ENCODE measurements at regions not wholly inside any gene's neighbourhood (a gene's known extent, or its start where the extent isn't known, plus 50 kb on each side); places are given as distances from the start of the nearest gene placed in this dataset.

DNA sequence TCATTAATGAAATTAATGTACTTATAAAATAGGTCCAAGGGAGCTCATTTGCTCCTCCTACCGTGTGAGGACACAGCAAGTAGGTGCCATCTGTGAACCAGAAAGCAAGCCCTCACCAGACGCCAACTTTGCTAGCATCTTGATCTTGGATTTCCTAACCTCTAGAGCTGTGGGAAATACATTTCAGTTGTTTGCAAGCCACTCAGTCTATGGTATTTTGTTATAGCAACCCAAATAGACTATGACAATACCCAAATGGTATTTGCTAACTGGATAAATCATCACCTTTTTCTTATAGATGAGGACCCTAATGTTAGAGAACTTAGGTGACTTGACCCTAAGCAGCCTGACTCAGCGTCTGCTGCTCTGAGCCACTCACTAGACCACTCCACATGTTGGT lies 379.6 kb downstream of the HRH4 start:
- Mint-ChIP-seq H3K4me3 (no peak overlapping the region), H3K9me3 (ENCODE audit: low read depth) (no peaks in the 10 kb centered on the region), H3K4me1 (ENCODE audit: low read depth) (no peaks in the 10 kb centered on the region), H3K36me3 (no peaks in the 10 kb centered on the region), H3K27ac (no peak overlapping the region), H3K27me3 (no peaks in the 10 kb centered on the region)

DNA sequence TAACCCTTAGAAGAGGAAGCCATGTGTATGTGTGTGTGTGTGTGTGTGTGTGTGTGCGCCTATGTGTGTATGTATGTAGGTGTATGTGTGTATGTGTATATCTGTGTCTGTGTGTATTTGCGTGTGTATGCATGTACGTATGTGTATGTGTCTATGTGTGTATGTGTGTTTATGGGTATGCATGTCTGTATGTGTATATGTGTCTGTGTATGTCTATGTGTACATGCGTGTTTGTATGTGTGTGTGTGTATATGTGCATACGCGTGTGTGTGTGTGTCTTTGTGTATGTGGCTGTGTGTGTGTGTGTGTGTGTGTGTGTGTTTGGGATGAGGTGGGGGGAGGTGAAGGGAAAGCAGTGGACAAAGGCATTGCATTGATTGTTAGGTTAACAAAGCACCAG lies 380.2 kb downstream of the HRH4 start:
- no peaks in the 10 kb centered on the region for H3K9me3 Mint-ChIP-seq (ENCODE audit: low read depth)
- no peaks in the 10 kb centered on the region for H3K36me3 Mint-ChIP-seq
- no peak overlapping the region for H3K27ac Mint-ChIP-seq
- no peaks in the 10 kb centered on the region for H3K27me3 Mint-ChIP-seq
- no peak overlapping the region for H3K4me3 Mint-ChIP-seq
- H3K4me1 Mint-ChIP-seq (ENCODE audit: low read depth), result no peaks in the 10 kb centered on the region

DNA sequence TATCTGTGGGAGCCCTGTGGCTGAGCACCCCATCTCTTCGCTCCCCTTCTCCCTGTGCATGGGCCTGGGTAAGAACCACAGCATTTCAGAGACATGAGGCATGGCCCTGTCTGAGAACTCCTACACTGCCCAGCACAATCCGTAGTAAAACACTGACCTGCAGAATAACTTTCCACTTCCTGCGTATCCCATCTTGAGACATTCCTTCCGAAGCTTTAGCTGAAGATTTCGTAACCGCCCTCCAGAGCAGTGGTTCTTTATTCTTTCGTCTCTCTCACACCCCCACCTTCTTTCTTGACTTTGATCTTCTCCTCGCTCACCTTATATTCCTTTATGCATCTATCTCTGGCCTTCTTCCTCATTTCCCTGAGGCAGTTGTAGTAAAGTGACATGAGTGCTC lies 381.1 kb downstream of the HRH4 start:
- Mint-ChIP-seq H3K36me3 (no peaks in the 10 kb centered on the region), H3K27me3 (no peaks in the 10 kb centered on the region), H3K27ac (no peak overlapping the region), H3K4me1 (ENCODE audit: low read depth) (no peaks in the 10 kb centered on the region), H3K4me3 (no peak overlapping the region), H3K9me3 (ENCODE audit: low read depth) (no peaks in the 10 kb centered on the region)

DNA sequence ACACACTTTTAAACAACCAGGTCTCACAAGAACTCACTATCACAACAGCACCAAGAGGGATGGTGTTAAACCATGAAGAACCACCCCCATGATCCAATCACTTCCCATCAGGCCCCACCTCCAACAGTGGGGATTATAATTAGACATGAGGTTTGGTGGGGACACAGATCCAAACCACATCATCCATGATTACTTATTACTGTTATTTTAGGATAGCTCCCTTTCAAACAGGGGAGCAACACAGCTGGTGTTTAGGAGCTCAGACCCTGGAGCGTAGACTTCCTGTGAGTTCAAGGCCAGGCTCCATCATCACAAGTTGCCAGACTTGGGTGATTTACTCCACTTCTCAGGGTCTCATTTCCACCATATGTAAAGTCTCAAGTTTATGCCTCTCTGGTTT lies 382.7 kb downstream of the HRH4 start:
- Mint-ChIP-seq H3K36me3 (no peaks in the 10 kb centered on the region), H3K27me3 (no peaks in the 10 kb centered on the region)

DNA sequence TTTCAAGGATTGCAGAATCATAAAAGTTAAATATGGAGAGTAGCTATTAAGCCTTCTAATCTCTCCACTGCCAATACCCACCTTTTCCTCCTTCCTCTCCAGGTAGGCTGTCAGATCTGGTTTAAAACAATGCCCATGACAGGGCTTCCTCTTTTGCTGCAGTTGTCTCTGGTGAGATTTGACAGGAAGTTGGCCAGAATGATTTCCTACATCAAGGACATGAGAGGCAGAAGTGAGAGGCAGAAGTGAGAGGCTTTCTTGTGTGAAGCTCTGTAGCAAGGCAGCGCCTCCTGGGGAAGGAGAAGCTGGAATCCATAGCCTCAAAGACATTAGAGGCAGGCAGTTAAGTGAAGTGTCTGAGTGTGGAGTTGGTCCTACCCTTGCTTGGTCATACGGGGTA lies 385.7 kb downstream of the HRH4 start:
- Mint-ChIP-seq H3K36me3 (no peaks in the 10 kb centered on the region), H3K4me3 (no peak overlapping the region), H3K27ac (no peak overlapping the region), H3K9me3 (ENCODE audit: low read depth) (no peaks in the 10 kb centered on the region), H3K27me3 (no peaks in the 10 kb centered on the region), H3K4me1 (ENCODE audit: low read depth) (no peaks in the 10 kb centered on the region)

More for the DNA sequence above, 382.7 kb downstream of the HRH4 start:
- H3K27ac Mint-ChIP-seq, result no peak overlapping the region
- no peak overlapping the region for H3K4me3 Mint-ChIP-seq
- no peaks in the 10 kb centered on the region for H3K4me1 Mint-ChIP-seq (ENCODE audit: low read depth)
- no peaks in the 10 kb centered on the region for H3K9me3 Mint-ChIP-seq (ENCODE audit: low read depth)

DNA sequence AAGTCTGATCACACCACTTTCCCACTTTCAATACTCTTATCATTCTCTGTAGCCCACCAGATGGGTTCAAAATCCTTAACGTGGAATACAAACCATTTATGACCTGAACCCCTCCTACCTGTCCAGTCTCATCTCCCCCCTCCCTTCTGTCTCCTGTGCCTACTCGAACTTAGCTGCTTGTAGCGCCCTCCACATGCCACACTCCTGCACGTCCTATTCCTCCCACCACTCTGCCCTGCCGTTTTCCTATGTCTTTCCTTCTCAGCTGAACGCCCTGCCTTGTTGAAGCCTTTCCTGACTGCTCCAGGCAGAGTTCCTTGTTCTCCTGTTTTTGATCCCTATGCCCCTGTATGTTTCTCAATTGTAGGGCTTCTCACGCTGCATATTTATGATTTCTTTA lies 390.1 kb downstream of the HRH4 start:
- peaks cover 2% of the 10 kb centered on the region for H3K27me3 Mint-ChIP-seq
- no peaks in the 10 kb centered on the region for H3K36me3 Mint-ChIP-seq
- H3K9me3 Mint-ChIP-seq (ENCODE audit: low read depth), result no peaks in the 10 kb centered on the region
- no peaks in the 10 kb centered on the region for H3K4me1 Mint-ChIP-seq (ENCODE audit: low read depth)
- H3K4me3 Mint-ChIP-seq, result no peak overlapping the region
- no peak overlapping the region for H3K27ac Mint-ChIP-seq

DNA sequence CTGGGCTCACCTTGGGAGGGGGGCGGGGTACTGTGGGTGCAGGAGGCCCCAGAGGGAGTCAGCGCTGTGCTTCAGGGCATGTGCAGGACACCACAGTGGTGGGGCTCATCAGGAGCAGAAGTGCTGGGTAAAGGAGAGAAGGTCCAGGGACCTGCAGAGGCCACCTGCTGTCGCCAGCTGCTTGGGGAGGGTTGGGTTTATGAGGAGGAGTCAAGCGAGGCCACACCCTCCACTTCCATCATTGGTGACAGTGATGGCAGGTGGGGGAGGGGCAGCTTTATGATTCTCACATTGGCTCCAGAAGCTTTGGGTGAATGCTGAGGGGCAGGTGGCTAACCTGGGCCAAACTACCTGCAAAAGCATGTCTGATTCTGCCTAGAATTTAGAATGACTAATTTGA lies 392.6 kb downstream of the HRH4 start:
- Mint-ChIP-seq H3K27me3 (peaks cover 2% of the 10 kb centered on the region), H3K9me3 (ENCODE audit: low read depth) (no peaks in the 10 kb centered on the region), H3K36me3 (no peaks in the 10 kb centered on the region), H3K27ac (no peak overlapping the region), H3K4me3 (no peak overlapping the region), H3K4me1 (ENCODE audit: low read depth) (no peaks in the 10 kb centered on the region)

DNA sequence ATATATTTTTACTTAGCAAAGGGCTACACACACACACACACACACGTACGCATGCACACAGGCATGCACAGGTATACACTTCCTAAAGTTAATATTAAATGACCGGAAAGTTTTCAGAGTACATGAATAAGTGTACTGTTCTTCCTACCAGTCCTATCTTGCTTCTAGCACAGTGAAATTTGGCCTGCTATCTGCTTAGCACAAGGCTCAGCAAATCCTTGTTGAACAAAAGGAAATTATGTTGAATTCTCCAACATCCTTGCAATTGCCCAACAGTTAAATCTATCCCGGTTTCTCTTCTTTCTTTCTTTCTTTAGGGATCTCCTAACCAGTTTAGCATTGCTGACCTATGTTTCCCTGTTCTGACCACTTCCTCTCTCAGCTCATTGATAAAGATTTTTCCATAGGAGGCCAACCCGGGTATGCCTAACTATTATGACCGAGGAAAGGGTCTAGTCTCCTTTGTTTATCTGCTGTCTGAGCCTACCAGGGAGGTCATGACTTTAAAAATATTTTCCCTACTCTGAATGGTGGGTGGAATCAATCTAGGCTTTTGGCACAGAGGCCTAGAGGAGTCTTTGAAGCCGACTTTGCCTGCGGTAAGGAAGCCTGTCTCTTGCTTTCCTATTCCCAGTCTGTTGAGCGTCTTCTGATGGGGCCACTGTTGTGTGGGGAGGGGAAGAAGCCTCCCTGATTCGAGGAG lies 400.7 kb downstream of the HRH4 start:
- H3K36me3 Mint-ChIP-seq, result no peaks in the 10 kb centered on the region
- H3K4me1 Mint-ChIP-seq (ENCODE audit: low read depth), result no peaks in the 10 kb centered on the region
- no peaks in the 10 kb centered on the region for H3K27me3 Mint-ChIP-seq
- H3K4me3 Mint-ChIP-seq, result no peak overlapping the region
- no peak overlapping the region for H3K27ac Mint-ChIP-seq
- no peaks in the 10 kb centered on the region for H3K9me3 Mint-ChIP-seq (ENCODE audit: low read depth)

DNA sequence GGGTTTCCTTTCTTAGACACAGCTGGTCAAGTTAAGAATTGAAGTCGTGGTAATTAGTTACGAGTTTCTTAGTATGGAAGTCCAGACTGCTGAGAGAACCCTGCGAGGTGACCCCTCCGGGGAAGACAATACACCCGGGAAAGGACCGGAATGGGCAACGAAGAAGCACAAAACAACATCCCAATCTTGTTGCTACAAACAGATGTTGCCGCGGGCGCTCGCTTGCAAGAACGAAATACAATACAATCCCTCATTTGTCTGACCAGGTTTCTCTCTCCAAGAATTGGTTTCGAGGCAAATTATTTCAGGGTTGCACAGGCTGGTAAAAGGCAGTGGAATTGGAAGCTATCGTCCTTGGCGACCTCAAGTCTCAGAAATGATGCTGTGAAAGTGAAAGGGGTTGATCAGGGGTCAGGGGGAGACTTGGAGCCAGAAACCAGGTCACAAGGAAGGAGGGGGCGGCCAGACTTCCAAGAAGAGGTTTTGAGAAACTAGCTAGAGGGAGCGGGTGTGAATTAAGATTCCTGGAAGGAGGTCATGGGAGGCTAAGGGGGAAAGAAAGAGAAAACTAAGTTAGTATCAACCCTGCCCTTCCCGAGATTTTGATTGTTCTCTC lies 401.9 kb downstream of the HRH4 start:
- Mint-ChIP-seq H3K36me3 (no peaks in the 10 kb centered on the region), H3K27me3 (no peaks in the 10 kb centered on the region), H3K27ac (no peak overlapping the region), H3K4me1 (ENCODE audit: low read depth) (no peaks in the 10 kb centered on the region), H3K4me3 (no peak overlapping the region), H3K9me3 (ENCODE audit: low read depth) (no peaks in the 10 kb centered on the region)

DNA sequence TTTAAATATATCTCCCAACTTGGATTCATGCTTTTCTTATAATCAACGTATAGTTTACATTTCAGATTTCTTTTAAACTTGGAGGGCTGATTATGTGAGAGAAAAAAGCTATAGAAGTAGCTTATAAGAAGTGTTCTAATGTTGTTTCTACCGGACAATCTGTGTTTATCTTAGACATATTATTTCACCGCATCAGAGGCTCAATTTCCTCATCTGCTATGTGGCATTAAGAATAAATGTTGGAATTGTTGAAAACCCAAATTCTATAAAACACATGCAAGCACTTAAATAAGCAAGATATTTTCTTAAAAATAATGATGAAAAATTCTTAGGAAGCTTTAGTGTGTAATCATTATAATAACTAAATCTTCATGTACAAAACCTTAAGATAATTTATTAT lies 407.9 kb downstream of the HRH4 start:
- Mint-ChIP-seq H3K27me3 (peaks cover 3% of the 10 kb centered on the region), H3K4me1 (ENCODE audit: low read depth) (no peaks in the 10 kb centered on the region), H3K36me3 (no peaks in the 10 kb centered on the region), H3K4me3 (no peak overlapping the region), H3K27ac (no peak overlapping the region), H3K9me3 (ENCODE audit: low read depth) (no peaks in the 10 kb centered on the region)

DNA sequence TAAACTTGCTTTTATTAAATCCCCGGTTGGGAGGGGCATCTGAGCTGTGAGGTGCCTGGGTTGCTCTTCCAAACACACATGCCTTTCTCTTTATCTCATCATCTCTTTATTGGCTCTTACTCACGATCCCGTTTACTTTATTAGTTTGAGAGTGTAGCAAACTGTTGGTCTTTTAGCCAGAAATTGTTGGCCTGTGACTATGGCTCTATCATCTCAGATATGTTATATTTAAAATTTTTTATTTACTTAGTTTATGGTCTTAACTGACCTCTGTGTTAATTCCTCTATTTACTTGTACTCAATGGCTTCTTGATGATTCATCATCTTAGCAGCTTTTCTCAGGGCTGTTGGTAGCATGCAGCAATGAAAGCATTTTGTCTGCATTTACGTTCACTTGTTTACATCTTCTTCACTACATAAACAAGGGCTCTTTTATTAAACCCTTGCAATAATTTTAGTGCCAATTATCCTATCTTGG lies 408.4 kb downstream of the HRH4 start:
- H3K9me3 Mint-ChIP-seq (ENCODE audit: low read depth), result no peaks in the 10 kb centered on the region
- no peak overlapping the region for H3K27ac Mint-ChIP-seq
- no peak overlapping the region for H3K4me3 Mint-ChIP-seq
- no peaks in the 10 kb centered on the region for H3K4me1 Mint-ChIP-seq (ENCODE audit: low read depth)
- no peaks in the 10 kb centered on the region for H3K36me3 Mint-ChIP-seq
- peaks cover 3% of the 10 kb centered on the region for H3K27me3 Mint-ChIP-seq

DNA sequence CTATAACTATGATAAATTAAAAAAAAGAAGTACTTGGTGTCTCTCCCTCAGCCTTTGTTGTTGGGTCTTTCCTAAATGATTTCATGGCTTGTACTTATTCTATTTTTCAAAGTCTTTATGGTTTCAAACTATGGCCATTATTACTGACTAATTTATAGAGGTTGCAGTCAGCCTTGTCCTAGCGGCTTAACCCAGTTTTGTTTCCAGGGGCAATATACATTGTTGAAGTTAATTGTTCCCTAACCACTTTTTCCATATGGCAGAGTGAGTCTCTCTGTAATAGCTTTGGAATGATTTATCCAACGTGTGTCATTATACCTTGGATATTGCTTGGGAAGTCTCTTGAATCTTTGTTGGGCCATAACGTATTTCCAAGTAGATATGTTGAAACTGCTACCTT lies 408.8 kb downstream of the HRH4 start:
- Mint-ChIP-seq H3K4me1 (ENCODE audit: low read depth) (no peaks in the 10 kb centered on the region), H3K27ac (no peak overlapping the region), H3K36me3 (no peaks in the 10 kb centered on the region), H3K9me3 (ENCODE audit: low read depth) (no peaks in the 10 kb centered on the region), H3K27me3 (peaks cover 5% of the 10 kb centered on the region), H3K4me3 (no peak overlapping the region)

DNA sequence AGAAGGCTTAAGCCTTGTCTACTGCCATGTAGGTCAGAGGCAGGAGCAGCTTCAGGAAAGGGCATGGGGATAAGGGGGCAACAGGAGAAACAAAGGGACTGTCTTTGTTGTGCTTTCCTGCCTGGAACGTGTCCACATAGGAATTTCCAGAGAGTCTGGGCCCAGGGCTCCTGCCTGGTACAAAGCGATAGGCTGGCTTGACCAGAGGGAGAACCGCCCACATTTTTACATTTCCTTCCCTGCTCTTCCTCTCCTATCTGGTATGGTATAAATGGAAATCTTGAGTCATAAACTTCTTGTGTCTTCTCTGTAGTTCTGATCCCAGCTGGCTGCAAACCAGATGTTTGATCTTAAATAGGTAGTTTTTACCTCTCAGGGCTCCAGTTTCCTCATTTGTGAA lies 414.8 kb downstream of the HRH4 start:
- Mint-ChIP-seq H3K27ac (no peak overlapping the region), H3K4me1 (ENCODE audit: low read depth) (no peaks in the 10 kb centered on the region), H3K27me3 (peaks cover 4% of the 10 kb centered on the region), H3K9me3 (ENCODE audit: low read depth) (no peaks in the 10 kb centered on the region), H3K4me3 (no peak overlapping the region), H3K36me3 (no peaks in the 10 kb centered on the region)

DNA sequence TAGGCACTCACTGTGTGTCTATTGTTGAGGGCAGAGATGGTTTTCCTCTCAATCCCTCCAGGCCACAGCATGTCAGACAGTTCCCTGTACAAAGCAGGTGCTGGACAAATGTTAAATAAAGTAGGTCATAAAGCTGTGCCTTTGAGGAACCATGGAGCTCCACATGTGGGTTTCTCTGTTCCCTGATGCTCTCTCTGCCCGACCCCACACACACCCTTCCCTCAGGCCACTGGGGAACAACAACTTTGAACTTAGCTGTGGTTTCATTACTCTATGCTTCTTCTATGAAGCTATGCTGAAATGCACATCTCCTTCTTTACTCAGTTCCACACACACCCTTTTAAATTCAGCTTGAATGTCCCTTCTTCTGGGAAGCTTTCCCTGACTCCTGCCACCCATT lies 415.3 kb downstream of the HRH4 start:
- no peaks in the 10 kb centered on the region for H3K9me3 Mint-ChIP-seq (ENCODE audit: low read depth)
- no peaks in the 10 kb centered on the region for H3K36me3 Mint-ChIP-seq
- peaks cover 4% of the 10 kb centered on the region for H3K27me3 Mint-ChIP-seq
- no peak overlapping the region for H3K4me3 Mint-ChIP-seq
- H3K4me1 Mint-ChIP-seq (ENCODE audit: low read depth), result no peaks in the 10 kb centered on the region
- no peak overlapping the region for H3K27ac Mint-ChIP-seq

DNA sequence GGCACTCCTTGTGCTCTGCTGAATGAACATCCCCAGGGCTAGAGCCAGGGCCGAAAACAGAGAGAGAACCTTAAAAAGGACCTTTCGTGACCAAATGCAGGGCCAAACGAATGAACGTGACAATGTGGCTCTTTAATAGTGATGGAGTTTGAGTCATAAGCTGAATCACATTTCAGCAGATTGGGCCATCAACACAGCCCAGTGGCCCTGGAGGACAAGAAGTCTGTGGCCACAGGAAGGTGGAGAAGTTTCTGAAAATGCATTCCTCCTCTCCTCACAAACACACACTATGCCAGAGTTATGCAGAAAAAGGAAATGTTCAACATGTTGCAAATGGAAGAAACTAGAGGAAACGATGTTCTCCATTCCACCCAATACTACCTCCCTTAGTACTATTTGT lies 415.8 kb downstream of the HRH4 start:
- Mint-ChIP-seq H3K4me3 (no peak overlapping the region), H3K9me3 (ENCODE audit: low read depth) (no peaks in the 10 kb centered on the region), H3K36me3 (no peaks in the 10 kb centered on the region), H3K27ac (no peak overlapping the region), H3K27me3 (peaks cover 4% of the 10 kb centered on the region), H3K4me1 (ENCODE audit: low read depth) (no peaks in the 10 kb centered on the region)

DNA sequence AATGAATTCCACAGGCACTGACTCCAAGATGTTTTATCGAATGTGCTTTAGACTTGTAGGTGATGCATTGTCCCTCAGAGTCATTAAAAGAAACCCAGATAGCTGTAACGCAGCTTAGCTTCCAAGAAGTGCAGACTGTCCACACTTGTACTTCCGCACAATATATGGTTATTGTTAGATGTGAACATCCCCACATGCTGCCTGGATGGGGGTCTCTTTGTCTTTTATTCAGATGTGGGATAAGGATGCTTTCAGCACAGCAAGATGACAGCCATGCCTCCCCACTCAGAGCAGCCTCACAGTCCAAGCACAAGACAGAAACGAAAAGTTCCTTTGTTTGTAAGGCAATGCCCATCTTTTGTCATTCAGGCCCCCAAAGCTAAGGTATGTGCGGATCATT lies 416.6 kb downstream of the HRH4 start:
- Mint-ChIP-seq H3K27me3 (peaks cover 4% of the 10 kb centered on the region), H3K36me3 (no peaks in the 10 kb centered on the region), H3K27ac (no peak overlapping the region), H3K9me3 (ENCODE audit: low read depth) (no peaks in the 10 kb centered on the region), H3K4me1 (ENCODE audit: low read depth) (no peaks in the 10 kb centered on the region), H3K4me3 (no peak overlapping the region)
